WTC11 (cell line): ENCODE measurements at regions not wholly inside any gene's neighbourhood (a gene's known extent, or its start where the extent isn't known, plus 50 kb on each side); places are given as distances from the start of the nearest gene placed in this dataset.

Experiments used
- ATF1 ChIP-seq: sonication (generic); formaldehyde crosslinking; IDR thresholded peaks from 2 replicates; pipeline ENCODE4 v1.8.1; 2023; ENCODE audit warnings: mild to moderate bottlenecking, moderate library complexity, missing genetic modification reagents
- CREM ChIP-seq: sonication (generic); formaldehyde crosslinking; IDR thresholded peaks from 2 replicates; pipeline ENCODE4 v1.8.1; 2022; ENCODE audit warnings: mild to moderate bottlenecking, missing genetic modification reagents, moderate library complexity
- CTCF ChIP-seq: fragments of 200-600 bp; IDR thresholded peaks from 2 replicates; pipeline ENCODE4 v1.8.0; 2022; ENCODE audit warnings: antibody characterized with exemption
- NR3C1 ChIP-seq: sonication (generic); formaldehyde crosslinking; conservative IDR thresholded peaks from 2 replicates; pipeline ENCODE4 v1.8.1; 2023; ENCODE audit warnings: low read depth, mild to moderate bottlenecking, missing genetic modification reagents
- PRDM15 ChIP-seq: sonication (generic); formaldehyde crosslinking; IDR thresholded peaks from 2 replicates; pipeline ENCODE4 v1.8.0; 2022; ENCODE audit warnings: missing genetic modification reagents
- TF ChIP-seq, protein P1 (sequence below): sonication (generic); formaldehyde crosslinking; conservative IDR thresholded peaks from 2 replicates; pipeline ENCODE4 v1.8.1; 2022; ENCODE audit warnings: mild to moderate bottlenecking, missing genetic modification reagents
- TF ChIP-seq, protein P2 (sequence below): sonication (generic); formaldehyde crosslinking; IDR thresholded peaks from 2 replicates; pipeline ENCODE4 v1.8.1; 2023; ENCODE audit warnings: mild to moderate bottlenecking, missing genetic modification reagents, moderate library complexity

- no peak for TF ChIP-seq CTCF
- TF ChIP-seq, protein P1, sequence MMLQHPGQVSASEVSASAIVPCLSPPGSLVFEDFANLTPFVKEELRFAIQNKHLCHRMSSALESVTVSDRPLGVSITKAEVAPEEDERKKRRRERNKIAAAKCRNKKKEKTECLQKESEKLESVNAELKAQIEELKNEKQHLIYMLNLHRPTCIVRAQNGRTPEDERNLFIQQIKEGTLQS (CRISPR knock-in tag) = no peak
- TF ChIP-seq NR3C1 (CRISPR knock-in tag) = no peak
- no peak for TF ChIP-seq CREM
- TF ChIP-seq ATF1 (CRISPR knock-in tag) = no peak
- no peak for TF ChIP-seq PRDM15 (CRISPR knock-in tag)
- TF ChIP-seq, protein P2, sequence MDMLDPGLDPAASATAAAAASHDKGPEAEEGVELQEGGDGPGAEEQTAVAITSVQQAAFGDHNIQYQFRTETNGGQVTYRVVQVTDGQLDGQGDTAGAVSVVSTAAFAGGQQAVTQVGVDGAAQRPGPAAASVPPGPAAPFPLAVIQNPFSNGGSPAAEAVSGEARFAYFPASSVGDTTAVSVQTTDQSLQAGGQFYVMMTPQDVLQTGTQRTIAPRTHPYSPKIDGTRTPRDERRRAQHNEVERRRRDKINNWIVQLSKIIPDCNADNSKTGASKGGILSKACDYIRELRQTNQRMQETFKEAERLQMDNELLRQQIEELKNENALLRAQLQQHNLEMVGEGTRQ = no peak
Measured at GRCh38 chr6:140236732-140237131, 862.3 kb upstream of the CITED2 start.
